Astrocyte (in vitro differentiated cells and primary cell): ENCODE measurements at regions not wholly inside any gene's neighbourhood (a gene's known extent, or its start where the extent isn't known, plus 50 kb on each side); places are given as distances from the start of the nearest gene placed in this dataset.
A peak's percentile ranks its signal among the peaks of the same experiment; 100 is the strongest.

Source experiments
- DNase-seq: peaks from one replicate; pipeline ENCODE4 v3.0.0-alpha.2; 2010; ENCODE audit warnings: low read depth
- FAIRE-seq: peaks from 2 replicates; lab custom pipeline; 2011; peaks lifted over from hg19 to GRCh38; lab: Jason Lieb, UNC
- H2AFZ ChIP-seq: 2 replicates; pipeline ENCODE4 v1.6.0; 2012; ENCODE audit warnings: low read depth, low read length, inconsistent platforms
- H3K27ac ChIP-seq: 2 replicates; pipeline ENCODE4 v1.5.1; 2011; ENCODE audit warnings: low read depth, low read length, inconsistent platforms
- H3K27me3 ChIP-seq: 2 replicates; pipeline ENCODE4 v1.6.0; 2011; ENCODE audit warnings: low read length, inconsistent platforms; ENCODE audit not compliant: insufficient read depth
- H3K36me3 ChIP-seq: 2 replicates; pipeline ENCODE4 v1.5.1; 2011; ENCODE audit warnings: low read length, inconsistent platforms; ENCODE audit not compliant: insufficient read depth
- H3K4me1 ChIP-seq: 2 replicates; pipeline ENCODE4 v1.5.1; 2011; ENCODE audit warnings: low read length, inconsistent platforms; ENCODE audit not compliant: insufficient read depth
- H3K4me2 ChIP-seq: 2 replicates; pipeline ENCODE4 v1.6.0; 2012; ENCODE audit warnings: low read length, inconsistent platforms
- H3K4me3 ChIP-seq: 2 replicates; pipeline ENCODE4 v1.5.1; 2011; ENCODE audit warnings: low read depth, mild to moderate bottlenecking, low read length, inconsistent platforms; ENCODE audit not compliant: insufficient read depth
- H3K79me2 ChIP-seq: 2 replicates; pipeline ENCODE4 v1.6.0; 2012; ENCODE audit warnings: mild to moderate bottlenecking, low read length, inconsistent platforms; ENCODE audit not compliant: insufficient read depth
- H3K9ac ChIP-seq: 2 replicates; pipeline ENCODE4 v1.6.0; 2012; ENCODE audit warnings: mild to moderate bottlenecking, low read length, inconsistent platforms
- H3K9me3 ChIP-seq: 2 replicates; pipeline ENCODE4 v1.5.1; 2012; ENCODE audit warnings: low read depth, mild to moderate bottlenecking, low read length, inconsistent platforms; ENCODE audit not compliant: insufficient read depth
- H4K20me1 ChIP-seq: 2 replicates; pipeline ENCODE4 v1.6.0; 2012; ENCODE audit warnings: low read length, inconsistent platforms; ENCODE audit not compliant: insufficient read depth
- H3K27ac Mint-ChIP-seq: one replicate; pipeline ENCODE4 v1.8.0; 2021; ENCODE audit warnings: mild to moderate bottlenecking, mixed read lengths; ENCODE audit not compliant: unreplicated experiment
- H3K27me3 Mint-ChIP-seq: one replicate; pipeline ENCODE4 v1.8.0; 2021; ENCODE audit warnings: low read depth, mixed read lengths; ENCODE audit not compliant: unreplicated experiment
- H3K36me3 Mint-ChIP-seq: one replicate; pipeline ENCODE4 v1.8.0; 2021; ENCODE audit warnings: low read depth, mixed read lengths; ENCODE audit not compliant: unreplicated experiment
- H3K4me1 Mint-ChIP-seq: one replicate; pipeline ENCODE4 v1.8.0; 2021; ENCODE audit warnings: low read depth, mixed read lengths; ENCODE audit not compliant: unreplicated experiment
- H3K4me3 Mint-ChIP-seq: one replicate; pipeline ENCODE4 v1.8.0; 2021; ENCODE audit warnings: mild to moderate bottlenecking, moderate library complexity, mixed read lengths; ENCODE audit not compliant: unreplicated experiment
- H3K9me3 Mint-ChIP-seq: one replicate; pipeline ENCODE4 v1.8.0; 2021; ENCODE audit warnings: mild to moderate bottlenecking, mixed read lengths; ENCODE audit not compliant: unreplicated experiment
- CTCF ChIP-seq: IDR thresholded peaks from 2 replicates; pipeline ENCODE4 v1.5.1; 2011; ENCODE audit warnings: low read depth, mild to moderate bottlenecking, inconsistent platforms, low read length, moderate library complexity; ENCODE audit not compliant: insufficient read depth
- EZH2 ChIP-seq: IDR thresholded peaks from 2 replicates; pipeline ENCODE4 v1.6.1; 2012; ENCODE audit warnings: mild to moderate bottlenecking, low read length, inconsistent platforms; ENCODE audit not compliant: insufficient read depth

GRCh38 chr14:84804895-84805294 is 725.0 kb upstream of the FLRT2 start:
- no peak for DNase-seq
- Mint-ChIP-seq H3K36me3 (no peaks in the 10 kb centered on the region), H3K27me3 (no peaks in the 10 kb centered on the region), H3K27ac (no peak overlapping the region), H3K4me3 (no peak overlapping the region), H3K9me3 (no peaks in the 10 kb centered on the region), H3K4me1 (no peaks in the 10 kb centered on the region)
- FAIRE-seq = no peak
- no peak for TF ChIP-seq EZH2
- no peak for TF ChIP-seq CTCF
- no peaks in the 10 kb centered on the region for H3K4me1 ChIP-seq
- no peaks in the 10 kb centered on the region for H4K20me1 ChIP-seq
- no peaks in the 10 kb centered on the region for H3K36me3 ChIP-seq
- no peak overlapping the region for H3K9ac ChIP-seq
- no peak overlapping the region for H2AFZ ChIP-seq
- H3K27me3 ChIP-seq = no peaks in the 10 kb centered on the region
- no peak overlapping the region for H3K4me3 ChIP-seq
- H3K79me2 ChIP-seq = no peaks in the 10 kb centered on the region
- H3K4me2 ChIP-seq = no peak overlapping the region
- no peaks in the 10 kb centered on the region for H3K9me3 ChIP-seq
- no peak overlapping the region for H3K27ac ChIP-seq

- Histone ChIP-seq H3K4me3 (no peak overlapping the region), H3K36me3 (no peaks in the 10 kb centered on the region), H3K27me3 (no peaks in the 10 kb centered on the region), H3K9me3 (no peaks in the 10 kb centered on the region), H3K4me2 (no peak overlapping the region), H3K79me2 (no peaks in the 10 kb centered on the region), H4K20me1 (no peaks in the 10 kb centered on the region), H2AFZ (no peak overlapping the region), H3K4me1 (no peaks in the 10 kb centered on the region), H3K27ac (no peak overlapping the region), H3K9ac (no peak overlapping the region)
- Mint-ChIP-seq H3K4me1 (no peaks in the 10 kb centered on the region), H3K27me3 (no peaks in the 10 kb centered on the region), H3K9me3 (no peaks in the 10 kb centered on the region), H3K4me3 (no peak overlapping the region), H3K27ac (no peak overlapping the region), H3K36me3 (no peaks in the 10 kb centered on the region)
- DNase-seq = no peak
- TF ChIP-seq CTCF (no peak), EZH2 (no peak)
- no peak for FAIRE-seq
These were observed 723.8 kb upstream of the FLRT2 start for GRCh38 chr14:84806181-84806580.

- Histone ChIP-seq H3K27ac (no peak overlapping the region), H3K79me2 (no peaks in the 10 kb centered on the region), H3K27me3 (no peaks in the 10 kb centered on the region), H3K4me1 (no peaks in the 10 kb centered on the region), H3K4me3 (no peak overlapping the region), H3K9ac (no peak overlapping the region), H4K20me1 (no peaks in the 10 kb centered on the region), H3K9me3 (no peaks in the 10 kb centered on the region), H2AFZ (no peak overlapping the region), H3K36me3 (no peaks in the 10 kb centered on the region), H3K4me2 (no peak overlapping the region)
- FAIRE-seq (no peak), DNase-seq (peak; percentile 69)
- no peaks in the 10 kb centered on the region for H3K27me3 Mint-ChIP-seq
- H3K4me1 Mint-ChIP-seq = no peaks in the 10 kb centered on the region
- no peaks in the 10 kb centered on the region for H3K9me3 Mint-ChIP-seq
- H3K27ac Mint-ChIP-seq = no peak overlapping the region
- no peak for TF ChIP-seq CTCF
- H3K4me3 Mint-ChIP-seq = no peak overlapping the region
- no peaks in the 10 kb centered on the region for H3K36me3 Mint-ChIP-seq
These were observed 723.3 kb upstream of the FLRT2 start for GRCh38 chr14:84806622-84807021.
